H9 (cell line): ENCODE measurements at regions not wholly inside any gene's neighbourhood (a gene's known extent, or its start where the extent isn't known, plus 50 kb on each side); places are given as distances from the start of the nearest gene placed in this dataset.

Experiments used
- DNase-seq: peaks from one replicate; pipeline ENCODE4 v3.0.0-alpha.2; 2017
- H2AFZ ChIP-seq: one replicate; pipeline ENCODE4 v1.6.1; 2013; ENCODE audit warnings: mild to moderate bottlenecking, low read length, control low read depth, moderate library complexity
- H2AK5ac ChIP-seq: 2 replicates; pipeline ENCODE4 v1.6.1; 2013; ENCODE audit warnings: low read length, control low read depth, mixed read lengths; ENCODE audit not compliant: insufficient read length
- H2BK120ac ChIP-seq: one replicate; pipeline ENCODE4 v1.6.1; 2013; ENCODE audit warnings: low read depth, mild to moderate bottlenecking, low read length, control low read depth, inconsistent platforms; ENCODE audit not compliant: poor library complexity, severe bottlenecking
- H2BK12ac ChIP-seq: 2 replicates; pipeline ENCODE4 v1.6.1; 2013; ENCODE audit warnings: low read length, control low read depth, mixed read lengths, low read depth; ENCODE audit not compliant: insufficient read length
- H2BK15ac ChIP-seq: 2 replicates; pipeline ENCODE4 v1.6.1; 2013; ENCODE audit warnings: low read depth, low read length, control low read depth
- H2BK20ac ChIP-seq: one replicate; pipeline ENCODE4 v1.6.1; 2013; ENCODE audit warnings: low read depth, mild to moderate bottlenecking, low read length, control low read depth, inconsistent platforms; ENCODE audit not compliant: poor library complexity, severe bottlenecking
- H2BK5ac ChIP-seq: 2 replicates; pipeline ENCODE4 v1.6.1; 2013; ENCODE audit warnings: low read length, control low read depth, mixed read lengths; ENCODE audit not compliant: insufficient read length
- H3K14ac ChIP-seq: 2 replicates; pipeline ENCODE4 v1.6.1; 2013; ENCODE audit warnings: low read length, control low read depth; ENCODE audit not compliant: insufficient read depth
- H3K18ac ChIP-seq: 2 replicates; pipeline ENCODE4 v1.6.1; 2013; ENCODE audit warnings: low read depth, mild to moderate bottlenecking, mixed read lengths, low read length, control low read depth; ENCODE audit not compliant: insufficient read length
- H3K23ac ChIP-seq: 2 replicates; pipeline ENCODE4 v1.6.1; 2013; ENCODE audit warnings: low read length, control low read depth, mixed read lengths, low read depth; ENCODE audit not compliant: insufficient read length
- H3K23me2 ChIP-seq: 2 replicates; pipeline ENCODE4 v1.6.1; 2013; ENCODE audit warnings: low read depth, mild to moderate bottlenecking, mixed read lengths, low read length, control low read depth; ENCODE audit not compliant: insufficient read length, poor library complexity, severe bottlenecking
- H3K27ac ChIP-seq: 2 replicates; pipeline ENCODE4 v1.5.1; 2013; ENCODE audit warnings: low read length, control low read depth, mixed read lengths, low read depth; ENCODE audit not compliant: insufficient read length
- H3K27me3 ChIP-seq: 2 replicates; pipeline ENCODE4 v1.6.1; 2013; ENCODE audit warnings: low read length, control low read depth, inconsistent platforms; ENCODE audit not compliant: insufficient read depth
- H3K4ac ChIP-seq: 2 replicates; pipeline ENCODE4 v1.6.1; 2013; ENCODE audit warnings: low read depth, mild to moderate bottlenecking, control low read depth, inconsistent platforms, low read length, moderate library complexity
- H3K4me1 ChIP-seq: 2 replicates; pipeline ENCODE4 v1.6.1; 2013; ENCODE audit warnings: low read length, control low read depth, inconsistent platforms; ENCODE audit not compliant: insufficient read depth
- H3K4me2 ChIP-seq: 2 replicates; pipeline ENCODE4 v1.6.1; 2013; ENCODE audit warnings: low read length, control low read depth, mixed read lengths; ENCODE audit not compliant: insufficient read length, insufficient read depth
- H3K56ac ChIP-seq: 2 replicates; pipeline ENCODE4 v1.6.1; 2013; ENCODE audit warnings: low read depth, mild to moderate bottlenecking, mixed read lengths, low read length, control low read depth; ENCODE audit not compliant: insufficient read length
- H3K79me1 ChIP-seq: 2 replicates; pipeline ENCODE4 v1.6.1; 2013; ENCODE audit warnings: low read depth, mild to moderate bottlenecking, moderate library complexity, low read length, control low read depth, inconsistent platforms; ENCODE audit not compliant: insufficient read depth, poor library complexity, severe bottlenecking
- H3K79me2 ChIP-seq: 2 replicates; pipeline ENCODE4 v1.6.1; 2013; ENCODE audit warnings: low read length, control low read depth, inconsistent platforms; ENCODE audit not compliant: insufficient read depth
- H3K9ac ChIP-seq: 2 replicates; pipeline ENCODE4 v1.6.1; 2013; ENCODE audit warnings: low read length, control low read depth, mixed read lengths; ENCODE audit not compliant: insufficient read length; ENCODE audit errors: extremely low read depth
- H3K9me3 ChIP-seq: one replicate; pipeline ENCODE4 v1.6.1; 2013; ENCODE audit warnings: low read depth, low read length, inconsistent platforms; ENCODE audit not compliant: control insufficient read depth
- H3T11ph ChIP-seq: one replicate; pipeline ENCODE4 v1.6.1; 2013; ENCODE audit warnings: mild to moderate bottlenecking, low read length, control low read depth, inconsistent platforms
- H4K20me1 ChIP-seq: one replicate; pipeline ENCODE4 v1.6.1; 2013; ENCODE audit not compliant: control insufficient read depth, insufficient read length, insufficient read depth
- H4K5ac ChIP-seq: 2 replicates; pipeline ENCODE4 v1.6.1; 2013; ENCODE audit warnings: low read depth, mild to moderate bottlenecking, mixed read lengths, low read length, control low read depth; ENCODE audit not compliant: insufficient read length
- H4K8ac ChIP-seq: replicated peaks from 2 replicates; pipeline ENCODE4 v1.6.1; 2013; ENCODE audit warnings: low read length, control low read depth, mixed read lengths, low read depth; ENCODE audit not compliant: insufficient read length
- H4K91ac ChIP-seq: 2 replicates; pipeline ENCODE4 v1.6.1; 2013; ENCODE audit warnings: low read depth, mild to moderate bottlenecking, moderate library complexity, mixed read lengths, low read length, control low read depth; ENCODE audit not compliant: insufficient read length
- H3K27ac Mint-ChIP-seq, 3 experiments: 2 replicates in 2 of 3; 3 replicates in 1 of 3; pipeline ENCODE4 v1.8.0; 2020 to 2021; ENCODE audit warnings: mixed read lengths in 3 of 3, mild to moderate bottlenecking in 1 of 3, moderate library complexity in 1 of 3
- H3K27me3 Mint-ChIP-seq: 2 replicates; pipeline ENCODE4 v1.8.0; 2021; ENCODE audit warnings: low read depth, mild to moderate bottlenecking, moderate library complexity, mixed read lengths
- H3K36me3 Mint-ChIP-seq, 3 experiments: 2 replicates in 2 of 3; 3 replicates in 1 of 3; pipeline ENCODE4 v1.8.0; 2020 to 2021; ENCODE audit warnings: low read depth in 3 of 3, mixed read lengths in 3 of 3; ENCODE audit not compliant: insufficient read depth in 1 of 3
- H3K4me1 Mint-ChIP-seq, 2 experiments: 2 replicates each; pipeline ENCODE4 v1.8.0; 2020; ENCODE audit warnings: mixed read lengths in 2 of 2
- H3K4me3 Mint-ChIP-seq, 2 experiments: 2 replicates in 1 of 2; 3 replicates in 1 of 2; pipeline ENCODE4 v1.8.0; 2020 to 2021; ENCODE audit warnings: mild to moderate bottlenecking in 2 of 2, mixed read lengths in 2 of 2, moderate library complexity in 1 of 2
- H3K9me3 Mint-ChIP-seq, 2 experiments: 2 replicates in 1 of 2; 3 replicates in 1 of 2; pipeline ENCODE4 v1.8.0; 2020; ENCODE audit warnings: mild to moderate bottlenecking in 2 of 2, mixed read lengths in 2 of 2, moderate library complexity in 1 of 2
- CTCF ChIP-seq: fragments of 200-600 bp; sonication (generic); conservative IDR thresholded peaks from 3 replicates; pipeline ENCODE4 v1.8.0; 2021; ENCODE audit warnings: antibody characterized with exemption, mild to moderate bottlenecking
- WGBS: extraction: QIAGEN DNeasy Blood & Tissue Kit; methylation state at CpG from one replicate; pipeline ENCODE4 v1.1.7; 2013; ENCODE audit warnings: missing lambda C conversion rate, low lambda C conversion rate, mixed read lengths; ENCODE audit not compliant: insufficient read length; ENCODE audit errors: extremely low coverage; 5-methylcytosine and 5-hydroxymethylcytosine counted together

- H2BK15ac ChIP-seq, result no peak overlapping the region
- no peaks in the 10 kb centered on the region for H3K27me3 ChIP-seq
- no peaks in the 10 kb centered on the region for H3K27me3 Mint-ChIP-seq
- no peak for TF ChIP-seq CTCF
- H2BK120ac ChIP-seq, result no peak overlapping the region
- no peak overlapping the region for H4K5ac ChIP-seq
- no peaks in the 10 kb centered on the region for H4K20me1 ChIP-seq
- H4K91ac ChIP-seq, result no peak overlapping the region
- H2AFZ ChIP-seq, result no peak overlapping the region
- H2BK12ac ChIP-seq, result no peak overlapping the region
- no peak overlapping the region for H3K4ac ChIP-seq
- H3K56ac ChIP-seq, result no peak overlapping the region
- no peak overlapping the region for H3K27ac ChIP-seq
- no peaks in the 10 kb centered on the region for H3K4me1 ChIP-seq
- no peaks in the 10 kb centered on the region for H3K9me3 Mint-ChIP-seq
- H3K18ac ChIP-seq, result no peak overlapping the region
- no peak overlapping the region for H2BK20ac ChIP-seq
- no peak overlapping the region for H3K23ac ChIP-seq
- DNase-seq, result no peak
- H3K79me2 ChIP-seq, result no peaks in the 10 kb centered on the region
- no peaks in the 10 kb centered on the region for H3K9me3 ChIP-seq
- H3K4me1 Mint-ChIP-seq, result no peaks in the 10 kb centered on the region; a peak in 1 of 4 replicates
- H3K4me3 Mint-ChIP-seq, result no peak overlapping the region
- H2BK5ac ChIP-seq, result no peak overlapping the region
- H3K79me1 ChIP-seq, result no peaks in the 10 kb centered on the region
- no CpG with 5 or more reads among the region's 1 CpG for WGBS
- H2AK5ac ChIP-seq, result no peak overlapping the region
- H3T11ph ChIP-seq, result no peak overlapping the region
- H3K36me3 Mint-ChIP-seq, result no peaks in the 10 kb centered on the region
- no peak overlapping the region for H3K9ac ChIP-seq
- H3K23me2 ChIP-seq, result no peaks in the 10 kb centered on the region
- no peak overlapping the region for H3K27ac Mint-ChIP-seq
- H4K8ac ChIP-seq, result no peak overlapping the region
- H3K14ac ChIP-seq, result no peak overlapping the region
- no peak overlapping the region for H3K4me2 ChIP-seq
Observed at GRCh38 chr13:82129281-82129680, 1753.0 kb downstream of the SLITRK1 start.
